Erythroblast (primary cell): ENCODE measurements at regions not wholly inside any gene's neighbourhood (a gene's known extent, or its start where the extent isn't known, plus 50 kb on each side); places are given as distances from the start of the nearest gene placed in this dataset.

Source experiments
- GATA1 ChIP-seq: IDR thresholded peaks from 2 replicates; pipeline ENCODE4 v1.6.1; 2011; ENCODE audit warnings: low read depth, mild to moderate bottlenecking, control low read depth, low read length, moderate library complexity
- POLR2A ChIP-seq: IDR thresholded peaks from 2 replicates; pipeline ENCODE4 v1.6.1; 2011; ENCODE audit warnings: mild to moderate bottlenecking, low read length

GRCh38 chr13:50424993-50425392, 409.7 kb downstream of the KCNRG start:
- TF ChIP-seq POLR2A (no peak), GATA1 (no peak)
